ENCODE measurements at regions not wholly inside any gene's neighbourhood (a gene's known extent, or its start where the extent isn't known, plus 50 kb on each side); places are given as distances from the start of the nearest gene placed in this dataset.

GRCh38 chr1:29544406-29544805 is 308.1 kb downstream of the PTPRU start:
- H3K9me3 Mint-ChIP-seq = no peaks in the 10 kb centered on the region
- H3K36me3 Mint-ChIP-seq = no peaks in the 10 kb centered on the region
- no peak overlapping the region for H3K27ac Mint-ChIP-seq
- H3K4me3 Mint-ChIP-seq = no peak overlapping the region
- ATAC-seq (replicated peaks) (no peak), DNase-seq (no peak)
- H3K4me1 Mint-ChIP-seq = no peaks in the 10 kb centered on the region
- peaks cover 3 to 5% of the 10 kb centered on the region in 2 donors for H3K27me3 Mint-ChIP-seq

DNA sequence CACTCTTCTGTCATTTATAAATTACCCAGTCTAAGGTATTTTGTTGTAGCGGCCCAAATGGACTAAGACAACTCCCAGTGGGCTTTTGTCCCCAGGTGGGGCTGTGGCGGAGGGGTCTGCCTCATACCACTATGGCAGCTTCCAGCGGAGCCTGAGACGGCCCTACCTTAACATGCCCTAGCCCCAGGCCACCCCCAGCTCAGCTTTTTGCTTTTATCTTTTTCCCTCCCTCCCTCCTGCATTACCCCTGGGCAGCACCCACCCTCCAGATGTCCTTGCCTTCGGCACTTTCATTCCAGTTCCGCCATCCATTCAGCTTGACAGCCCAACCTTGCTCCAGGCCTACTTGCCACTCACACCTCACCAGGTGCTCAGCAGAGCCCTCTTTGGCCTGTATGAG is 307.3 kb downstream of the PTPRU start:
- ATAC-seq (replicated peaks) = no peak
- Mint-ChIP-seq H3K36me3 (no peaks in the 10 kb centered on the region), H3K9me3 (no peaks in the 10 kb centered on the region), H3K27ac (no peak overlapping the region), H3K4me3 (no peak overlapping the region), H3K4me1 (no peaks in the 10 kb centered on the region), H3K27me3 (no peaks in the 10 kb centered on the region)
- DNase-seq = no peak

- Mint-ChIP-seq H3K27me3 (no peaks in the 10 kb centered on the region), H3K4me1 (no peaks in the 10 kb centered on the region), H3K9me3 (no peaks in the 10 kb centered on the region), H3K4me3 (no peak overlapping the region), H3K27ac (no peak overlapping the region), H3K36me3 (no peaks in the 10 kb centered on the region)
- no peak for ATAC-seq (replicated peaks)
- DNase-seq = no peak
Observed at GRCh38 chr1:29542548-29542947, 306.2 kb downstream of the PTPRU start.

DNA sequence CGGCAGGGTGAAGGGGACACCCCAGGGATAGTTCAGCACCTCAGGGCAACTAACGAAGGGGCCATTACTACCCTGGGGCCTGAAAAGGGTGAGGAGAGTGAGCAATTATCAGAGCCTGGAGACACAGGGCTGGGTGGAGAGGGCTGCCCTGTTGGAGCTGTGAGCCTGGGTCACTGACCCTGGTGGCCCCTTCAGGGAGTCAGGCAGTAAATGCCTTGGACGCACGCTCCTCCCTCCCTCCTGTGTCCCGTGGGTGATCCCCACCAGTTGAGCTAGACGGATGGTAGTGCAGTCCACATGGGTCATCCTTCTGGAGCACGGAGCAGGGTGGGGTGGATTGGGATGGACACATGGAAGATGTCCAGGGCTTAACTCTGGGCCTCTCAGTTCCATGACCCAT is 305.3 kb downstream of the PTPRU start:
- no peak overlapping the region for H3K4me3 Mint-ChIP-seq
- H3K4me1 Mint-ChIP-seq = no peaks in the 10 kb centered on the region
- no peak overlapping the region for H3K27ac Mint-ChIP-seq
- H3K36me3 Mint-ChIP-seq = no peaks in the 10 kb centered on the region
- DNase-seq = no peak
- ATAC-seq (replicated peaks) = no peak
- no peaks in the 10 kb centered on the region for H3K9me3 Mint-ChIP-seq
- H3K27me3 Mint-ChIP-seq = no peaks in the 10 kb centered on the region

DNA sequence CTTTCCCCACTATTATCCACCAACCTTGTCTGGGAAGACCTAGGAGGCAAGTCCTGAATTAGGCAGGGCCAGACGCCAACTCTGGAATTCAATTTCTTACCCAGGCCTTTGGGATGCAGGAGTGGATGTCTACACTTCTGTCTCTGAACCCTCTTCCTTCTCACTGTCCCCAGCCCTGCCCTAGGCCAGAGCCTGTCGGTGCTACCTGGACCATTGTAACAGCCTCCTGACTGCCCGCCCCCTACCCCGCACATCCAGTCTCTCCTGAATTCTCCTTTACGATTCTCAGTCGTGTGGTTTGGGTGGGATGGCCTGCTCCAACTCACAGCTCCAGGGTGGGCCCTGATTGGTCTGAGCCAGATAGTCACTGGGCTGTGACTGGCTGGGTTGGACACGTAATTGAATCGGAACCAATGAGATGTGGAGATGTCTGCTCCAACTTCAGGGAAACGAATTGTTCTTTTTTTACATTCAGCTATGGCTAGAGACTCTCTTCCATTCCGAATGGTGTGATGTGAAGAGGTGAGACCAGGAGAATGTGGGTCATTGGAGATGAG is 304.6 kb downstream of the PTPRU start:
- Mint-ChIP-seq H3K27me3 (no peaks in the 10 kb centered on the region), H3K4me3 (no peak overlapping the region), H3K36me3 (no peaks in the 10 kb centered on the region), H3K27ac (no peak overlapping the region), H3K4me1 (no peaks in the 10 kb centered on the region), H3K9me3 (no peaks in the 10 kb centered on the region)
- ATAC-seq (replicated peaks) = no peak
- DNase-seq = no peak

DNA sequence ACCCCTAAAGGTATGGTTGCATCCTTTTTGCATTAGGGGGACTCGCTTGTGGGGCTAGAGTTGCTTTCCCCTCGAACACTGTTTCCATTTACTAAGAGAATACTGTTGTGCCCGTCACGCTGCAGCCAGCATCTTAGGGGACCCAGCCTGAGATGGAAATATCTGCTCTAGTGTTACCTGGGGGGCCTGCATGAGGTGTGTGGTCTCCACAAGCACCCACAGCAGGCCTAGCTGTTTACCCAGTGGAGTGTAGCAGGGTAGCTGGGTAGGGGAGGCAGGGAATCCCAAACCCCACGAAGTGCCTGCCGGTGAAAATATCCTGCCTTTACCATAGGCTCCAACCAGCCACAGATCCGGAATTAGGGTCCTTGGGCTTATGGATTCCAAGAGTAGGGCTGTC is 303.6 kb downstream of the PTPRU start:
- DNase-seq = no peak
- H3K27me3 Mint-ChIP-seq = no peaks in the 10 kb centered on the region
- H3K36me3 Mint-ChIP-seq = no peaks in the 10 kb centered on the region
- peaks cover 0 to under 1% of the 10 kb centered on the region in 2 donors for H3K9me3 Mint-ChIP-seq
- no peak for ATAC-seq (replicated peaks)
- H3K4me1 Mint-ChIP-seq = no peaks in the 10 kb centered on the region
- H3K27ac Mint-ChIP-seq = no peak overlapping the region
- no peak overlapping the region for H3K4me3 Mint-ChIP-seq

GRCh38 chr1:29538586-29538985 is 302.3 kb downstream of the PTPRU start:
- H3K27me3 Mint-ChIP-seq = no peaks in the 10 kb centered on the region
- no peak overlapping the region for H3K4me3 Mint-ChIP-seq
- DNase-seq (no peak), ATAC-seq (replicated peaks) (no peak)
- H3K9me3 Mint-ChIP-seq = peaks cover 0 to 6% of the 10 kb centered on the region in 2 donors
- no peaks in the 10 kb centered on the region for H3K4me1 Mint-ChIP-seq
- H3K36me3 Mint-ChIP-seq = no peaks in the 10 kb centered on the region
- no peak overlapping the region for H3K27ac Mint-ChIP-seq

GRCh38 chr1:29532751-29533150 is 296.4 kb downstream of the PTPRU start:
- peaks cover 12 to 15% of the 10 kb centered on the region in 2 donors for H3K9me3 Mint-ChIP-seq
- ATAC-seq (replicated peaks) (no peak), DNase-seq (no peak)
- H3K4me3 Mint-ChIP-seq = no peak overlapping the region
- H3K4me1 Mint-ChIP-seq = no peaks in the 10 kb centered on the region
- no peak overlapping the region for H3K27ac Mint-ChIP-seq
- peaks cover 0 to 4% of the 10 kb centered on the region in 2 donors for H3K27me3 Mint-ChIP-seq
- H3K36me3 Mint-ChIP-seq = peaks cover 0 to 2% of the 10 kb centered on the region in 2 donors

- no peak for ATAC-seq (replicated peaks)
- H3K4me1 Mint-ChIP-seq = no peaks in the 10 kb centered on the region
- no peak overlapping the region for H3K27ac Mint-ChIP-seq
- no peak overlapping the region for H3K4me3 Mint-ChIP-seq
- peaks cover 0 to 4% of the 10 kb centered on the region in 2 donors for H3K27me3 Mint-ChIP-seq
- DNase-seq = no peak
- H3K36me3 Mint-ChIP-seq = peaks cover 0 to 2% of the 10 kb centered on the region in 2 donors
- peaks cover 12 to 15% of the 10 kb centered on the region in 2 donors for H3K9me3 Mint-ChIP-seq
Observed at GRCh38 chr1:29532285-29532684, 296.0 kb downstream of the PTPRU start.

DNA sequence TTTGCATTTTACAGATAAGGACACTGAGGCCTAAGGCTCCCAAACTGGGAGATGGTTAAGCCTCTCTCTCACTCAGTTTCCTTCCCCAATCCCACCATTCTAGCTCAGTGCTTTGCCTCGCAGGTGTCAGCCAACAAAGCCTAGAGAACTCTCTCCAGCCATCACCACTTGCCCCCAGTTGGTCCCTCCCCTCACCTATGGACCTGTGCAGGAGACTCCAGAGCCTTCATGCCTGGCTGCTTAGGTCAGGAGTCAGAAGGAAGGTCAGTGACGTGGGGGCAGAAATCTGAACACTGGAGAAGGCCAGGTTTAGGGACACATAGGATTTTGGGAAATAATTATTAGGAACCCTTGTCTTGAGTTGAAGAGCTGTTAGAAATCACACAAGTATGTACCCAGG is 295.3 kb downstream of the PTPRU start:
- peaks cover 4 to 8% of the 10 kb centered on the region in 2 donors for H3K27me3 Mint-ChIP-seq
- no peak overlapping the region for H3K27ac Mint-ChIP-seq
- no peak overlapping the region for H3K4me3 Mint-ChIP-seq
- H3K36me3 Mint-ChIP-seq = peaks cover 0 to 2% of the 10 kb centered on the region in 2 donors
- no peaks in the 10 kb centered on the region for H3K4me1 Mint-ChIP-seq
- no peak for DNase-seq
- no peak for ATAC-seq (replicated peaks)
- peaks cover 12 to 15% of the 10 kb centered on the region in 2 donors for H3K9me3 Mint-ChIP-seq

DNA sequence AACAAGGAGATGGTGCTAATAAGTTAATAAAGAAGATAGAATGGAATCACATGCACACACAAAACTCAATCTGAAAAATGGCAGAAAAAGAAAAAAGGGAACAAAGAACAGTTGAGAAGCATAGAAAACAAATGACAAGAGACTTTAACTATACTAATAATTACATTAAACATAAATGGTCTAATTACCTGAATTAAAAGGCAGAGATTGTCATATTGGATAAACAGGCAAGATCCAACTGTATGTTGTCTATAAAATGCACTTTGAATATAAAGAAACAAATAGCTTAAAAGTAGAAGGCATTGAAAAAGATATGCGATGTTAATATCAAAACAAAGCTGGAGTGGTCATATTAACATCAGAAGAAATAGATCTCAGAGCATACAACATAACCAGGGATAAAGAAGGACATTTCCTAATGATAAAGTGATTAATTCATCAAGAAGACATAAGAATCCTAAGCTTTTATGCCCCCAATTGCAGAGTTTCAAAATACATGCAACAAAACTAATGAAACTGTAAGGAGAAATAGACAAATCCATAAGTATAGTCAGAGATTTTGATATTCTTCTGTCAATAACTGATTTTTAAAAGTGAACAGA is 293.5 kb downstream of the PTPRU start:
- peaks cover 0 to 2% of the 10 kb centered on the region in 2 donors for H3K36me3 Mint-ChIP-seq
- peaks cover 12 to 14% of the 10 kb centered on the region in 2 donors for H3K27me3 Mint-ChIP-seq
- ATAC-seq (replicated peaks) (no peak), DNase-seq (no peak)
- H3K9me3 Mint-ChIP-seq = peaks cover 12 to 14% of the 10 kb centered on the region in 2 donors
- H3K4me3 Mint-ChIP-seq = no peak overlapping the region
- H3K27ac Mint-ChIP-seq = no peak overlapping the region
- no peaks in the 10 kb centered on the region for H3K4me1 Mint-ChIP-seq

GRCh38 chr1:29527314-29528004 is 291.1 kb downstream of the PTPRU start:
- H3K4me1 Mint-ChIP-seq = no peaks in the 10 kb centered on the region
- peaks cover 8 to 12% of the 10 kb centered on the region in 2 donors for H3K9me3 Mint-ChIP-seq
- no peak for ATAC-seq (replicated peaks)
- peaks cover 18 to 31% of the 10 kb centered on the region in 2 donors for H3K27me3 Mint-ChIP-seq
- H3K27ac Mint-ChIP-seq = no peak overlapping the region
- no peak overlapping the region for H3K4me3 Mint-ChIP-seq
- no peak for DNase-seq
- H3K36me3 Mint-ChIP-seq = peaks cover 0 to 2% of the 10 kb centered on the region in 2 donors

GRCh38 chr1:29525941-29526340 is 289.6 kb downstream of the PTPRU start:
- DNase-seq = no peak
- Mint-ChIP-seq H3K9me3 (peaks cover 8 to 12% of the 10 kb centered on the region in 2 donors), H3K27me3 (peaks cover 18 to 41% of the 10 kb centered on the region in 2 donors), H3K36me3 (peaks cover 0 to 2% of the 10 kb centered on the region in 2 donors), H3K4me1 (no peaks in the 10 kb centered on the region), H3K4me3 (no peak overlapping the region), H3K27ac (no peak overlapping the region)
- ATAC-seq (replicated peaks) = no peak

- peaks cover 18 to 44% of the 10 kb centered on the region in 2 donors for H3K27me3 Mint-ChIP-seq
- H3K4me1 Mint-ChIP-seq = no peaks in the 10 kb centered on the region
- peaks cover 0 to 2% of the 10 kb centered on the region in 2 donors for H3K36me3 Mint-ChIP-seq
- no peak overlapping the region for H3K4me3 Mint-ChIP-seq
- no peak overlapping the region for H3K27ac Mint-ChIP-seq
- peaks cover 4 to 8% of the 10 kb centered on the region in 2 donors for H3K9me3 Mint-ChIP-seq
- no peak for ATAC-seq (replicated peaks)
- DNase-seq = no peak
Observed at GRCh38 chr1:29524285-29525065, 288.2 kb downstream of the PTPRU start.
